GM18951 (cell line): ENCODE measurements at regions not wholly inside any gene's neighbourhood (a gene's known extent, or its start where the extent isn't known, plus 50 kb on each side); places are given as distances from the start of the nearest gene placed in this dataset.

Experiments used
- POLR2A ChIP-seq: IDR thresholded peaks from 4 replicates; pipeline ENCODE4 v1.6.1; 2011; ENCODE audit warnings: mild to moderate bottlenecking; ENCODE audit not compliant: insufficient read length, insufficient read depth; ENCODE audit errors: extremely low read depth
- in situ Hi-C: fragments of 300-500 bp; cut with MboI; formaldehyde crosslinking; loops from one replicate; pipeline ENCODE4 v1.12.0; 2022; ENCODE audit warnings: low sequenced_read_pairs, mixed read lengths, inconsistent platforms; ENCODE audit not compliant: unreplicated experiment

- no peak for TF ChIP-seq POLR2A
- in situ Hi-C loops = no loop called here
Observed at GRCh38 chr2:147792966-147793617, 51.7 kb upstream of the ACVR2A start.

- in situ Hi-C loops = no loop called here
- no peak for TF ChIP-seq POLR2A
Observed at GRCh38 chr2:147790580-147790979, 54.2 kb upstream of the ACVR2A start.

GRCh38 chr2:147789720-147790119 lies 55.1 kb upstream of the ACVR2A start:
- no peak for TF ChIP-seq POLR2A
- in situ Hi-C loops = no loop called here

GRCh38 chr2:147789287-147789686 lies 55.5 kb upstream of the ACVR2A start:
- no peak for TF ChIP-seq POLR2A
- in situ Hi-C loops = no loop called here

- TF ChIP-seq POLR2A = no peak
- in situ Hi-C loops = no loop called here
Observed at GRCh38 chr2:147782141-147782930, 62.5 kb upstream of the ACVR2A start.

- TF ChIP-seq POLR2A = no peak
- in situ Hi-C loops = no loop called here
Observed at GRCh38 chr2:147779440-147779839, 65.4 kb upstream of the ACVR2A start.

GRCh38 chr2:147777394-147777793 lies 67.4 kb upstream of the ACVR2A start:
- TF ChIP-seq POLR2A = no peak
- in situ Hi-C loops = no loop called here

GRCh38 chr2:147774805-147775204 lies 70.0 kb upstream of the ACVR2A start:
- in situ Hi-C loops = no loop called here
- no peak for TF ChIP-seq POLR2A

GRCh38 chr2:147773479-147773878 lies 71.3 kb upstream of the ACVR2A start:
- in situ Hi-C loops = no loop called here
- TF ChIP-seq POLR2A = no peak

GRCh38 chr2:147772781-147773180 lies 72.0 kb upstream of the ACVR2A start:
- in situ Hi-C loops = no loop called here
- no peak for TF ChIP-seq POLR2A

- in situ Hi-C loops = no loop called here
- no peak for TF ChIP-seq POLR2A
Observed at GRCh38 chr2:147763861-147764260, 81.0 kb upstream of the ACVR2A start.

GRCh38 chr2:147760984-147761383 lies 83.8 kb upstream of the ACVR2A start:
- no peak for TF ChIP-seq POLR2A
- in situ Hi-C loops = no loop called here

- in situ Hi-C loops = no loop called here
- TF ChIP-seq POLR2A = no peak
Observed at GRCh38 chr2:147759536-147759935, 85.3 kb upstream of the ACVR2A start.

- in situ Hi-C loops = no loop called here
- no peak for TF ChIP-seq POLR2A
Observed at GRCh38 chr2:147758821-147759220, 86.0 kb upstream of the ACVR2A start.
